WERI-Rb-1 (cell line): ENCODE measurements at regions not wholly inside any gene's neighbourhood (a gene's known extent, or its start where the extent isn't known, plus 50 kb on each side); places are given as distances from the start of the nearest gene placed in this dataset.

Source experiments
- DNase-seq: peaks from one replicate; pipeline ENCODE4 v3.0.0-alpha.2; 2020
- H3K27ac ChIP-seq: fragments of 250-450 bp; sonication (Bioruptor Pico); 2 replicates; pipeline ENCODE4 v1.5.1; 2020; ENCODE audit warnings: mild to moderate bottlenecking, moderate library complexity
- H3K27me3 ChIP-seq: fragments of 250-450 bp; sonication (Bioruptor Pico); 2 replicates; pipeline ENCODE4 v1.5.1; 2021; ENCODE audit warnings: mild to moderate bottlenecking, low read depth, moderate library complexity; ENCODE audit not compliant: insufficient read depth, severe bottlenecking
- H3K36me3 ChIP-seq: fragments of 250-450 bp; sonication (Bioruptor Pico); 2 replicates; pipeline ENCODE4 v1.5.1; 2020; ENCODE audit warnings: mild to moderate bottlenecking, moderate library complexity
- H3K4me3 ChIP-seq: 2 replicates; pipeline ENCODE4 v1.5.1; 2011; ENCODE audit warnings: low read depth, mild to moderate bottlenecking, control low read depth, low read length
- H3K9me3 ChIP-seq: fragments of 250-450 bp; sonication (Bioruptor Pico); 2 replicates; pipeline ENCODE4 v1.5.1; 2021; ENCODE audit warnings: mild to moderate bottlenecking, moderate library complexity; ENCODE audit not compliant: severe bottlenecking
- CTCF ChIP-seq: IDR thresholded peaks from 2 replicates; pipeline ENCODE4 v1.5.1; 2011; ENCODE audit warnings: low read depth, mild to moderate bottlenecking, control low read depth, inconsistent platforms, low read length

GRCh38 chr1:60141276-60141675 lies 67.7 kb upstream of the C1orf87 start:
- Histone ChIP-seq H3K27ac (no peak overlapping the region), H3K27me3 (no peaks in the 10 kb centered on the region), H3K36me3 (no peaks in the 10 kb centered on the region), H3K9me3 (no peaks in the 10 kb centered on the region), H3K4me3 (no peak overlapping the region)
- no peak for DNase-seq
- TF ChIP-seq CTCF = no peak

DNA sequence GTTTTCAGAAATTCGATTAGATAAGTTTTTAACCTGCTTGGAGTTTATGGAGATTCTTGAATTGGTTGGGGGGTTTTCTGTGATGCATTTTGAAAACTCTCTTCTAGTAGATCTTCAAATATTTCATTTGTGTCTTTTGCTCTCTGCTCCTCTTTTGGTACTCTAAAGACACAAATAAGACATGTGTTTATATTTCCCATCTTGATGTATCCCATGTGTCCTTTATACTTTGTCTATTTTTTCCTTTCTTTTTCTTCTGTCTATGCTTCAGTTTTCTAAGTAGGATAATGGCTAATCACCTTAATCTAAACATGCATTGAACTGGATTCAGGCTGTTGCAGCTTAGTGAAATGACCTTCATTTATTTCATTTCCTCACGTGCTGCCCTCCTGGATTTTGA lies 63.8 kb upstream of the C1orf87 start:
- Histone ChIP-seq H3K27ac (no peak overlapping the region), H3K27me3 (no peaks in the 10 kb centered on the region), H3K36me3 (no peaks in the 10 kb centered on the region), H3K9me3 (no peaks in the 10 kb centered on the region), H3K4me3 (no peak overlapping the region)
- peak; percentile 7 for DNase-seq
- TF ChIP-seq CTCF = no peak

- H3K36me3 ChIP-seq = no peaks in the 10 kb centered on the region
- TF ChIP-seq CTCF = no peak
- DNase-seq = no peak
- H3K27me3 ChIP-seq = no peaks in the 10 kb centered on the region
- H3K27ac ChIP-seq = no peak overlapping the region
- H3K9me3 ChIP-seq = no peaks in the 10 kb centered on the region
- H3K4me3 ChIP-seq = no peak overlapping the region
Observed at GRCh38 chr1:60136395-60136794, 62.8 kb upstream of the C1orf87 start.

DNA sequence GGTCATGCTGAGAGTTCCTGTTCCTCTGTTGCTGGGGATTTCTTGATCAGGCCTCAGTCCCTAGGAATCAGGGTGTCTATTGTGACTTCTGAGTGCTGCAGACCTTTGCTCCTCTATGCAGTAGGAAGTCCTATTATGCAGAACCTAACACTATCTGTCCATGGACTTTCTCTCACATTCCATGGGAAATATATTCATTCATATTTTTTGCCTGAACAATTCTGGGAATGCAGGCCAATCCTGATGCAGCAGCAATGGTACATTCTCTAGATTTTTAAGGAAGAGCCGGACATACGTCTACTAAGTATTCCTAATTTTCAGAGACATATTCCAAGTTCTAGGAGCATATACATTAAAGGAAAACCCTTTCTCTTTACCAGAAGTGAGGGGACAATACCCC lies 61.1 kb upstream of the C1orf87 start:
- DNase-seq = no peak
- Histone ChIP-seq H3K27me3 (no peaks in the 10 kb centered on the region), H3K9me3 (no peaks in the 10 kb centered on the region), H3K27ac (no peak overlapping the region), H3K4me3 (no peak overlapping the region), H3K36me3 (no peaks in the 10 kb centered on the region)
- no peak for TF ChIP-seq CTCF

DNA sequence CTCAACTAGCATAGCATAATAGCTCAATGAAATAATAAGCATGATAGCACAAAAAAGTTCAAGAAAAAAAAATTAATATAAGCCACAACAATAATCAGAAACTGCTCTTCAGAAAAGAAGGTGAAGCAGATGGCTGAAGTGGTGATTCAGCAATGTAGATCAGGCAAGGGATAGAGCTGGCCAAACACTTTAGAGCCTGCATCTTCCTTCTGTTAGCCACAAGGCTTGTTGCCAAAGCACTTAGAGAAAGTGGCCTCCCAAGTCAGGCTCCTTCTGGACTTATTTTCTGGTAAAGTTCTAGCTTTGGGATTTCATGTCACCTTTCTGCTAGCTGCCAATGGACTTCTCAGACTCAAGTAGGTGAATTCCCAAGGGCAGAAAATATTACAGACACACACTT lies 60.3 kb upstream of the C1orf87 start:
- no peak overlapping the region for H3K27ac ChIP-seq
- H3K36me3 ChIP-seq = no peaks in the 10 kb centered on the region
- H3K27me3 ChIP-seq = no peaks in the 10 kb centered on the region
- H3K9me3 ChIP-seq = no peaks in the 10 kb centered on the region
- DNase-seq = no peak
- no peak overlapping the region for H3K4me3 ChIP-seq
- no peak for TF ChIP-seq CTCF

GRCh38 chr1:60133000-60133673 lies 59.6 kb upstream of the C1orf87 start:
- Histone ChIP-seq H3K9me3 (no peaks in the 10 kb centered on the region), H3K27ac (no peak overlapping the region), H3K36me3 (no peaks in the 10 kb centered on the region), H3K27me3 (no peaks in the 10 kb centered on the region), H3K4me3 (no peak overlapping the region)
- DNase-seq = no peak
- no peak for TF ChIP-seq CTCF
